ENCODE measurements at regions not wholly inside any gene's neighbourhood (a gene's known extent, or its start where the extent isn't known, plus 50 kb on each side); places are given as distances from the start of the nearest gene placed in this dataset.
A peak's percentile ranks its signal among the peaks of the same experiment; 100 is the strongest.
"Not testable (repeated sequence)": the region's sequence is repeated elsewhere in the genome, so short reads cannot be mapped to it uniquely, and the experiment has no call there.

DNA sequence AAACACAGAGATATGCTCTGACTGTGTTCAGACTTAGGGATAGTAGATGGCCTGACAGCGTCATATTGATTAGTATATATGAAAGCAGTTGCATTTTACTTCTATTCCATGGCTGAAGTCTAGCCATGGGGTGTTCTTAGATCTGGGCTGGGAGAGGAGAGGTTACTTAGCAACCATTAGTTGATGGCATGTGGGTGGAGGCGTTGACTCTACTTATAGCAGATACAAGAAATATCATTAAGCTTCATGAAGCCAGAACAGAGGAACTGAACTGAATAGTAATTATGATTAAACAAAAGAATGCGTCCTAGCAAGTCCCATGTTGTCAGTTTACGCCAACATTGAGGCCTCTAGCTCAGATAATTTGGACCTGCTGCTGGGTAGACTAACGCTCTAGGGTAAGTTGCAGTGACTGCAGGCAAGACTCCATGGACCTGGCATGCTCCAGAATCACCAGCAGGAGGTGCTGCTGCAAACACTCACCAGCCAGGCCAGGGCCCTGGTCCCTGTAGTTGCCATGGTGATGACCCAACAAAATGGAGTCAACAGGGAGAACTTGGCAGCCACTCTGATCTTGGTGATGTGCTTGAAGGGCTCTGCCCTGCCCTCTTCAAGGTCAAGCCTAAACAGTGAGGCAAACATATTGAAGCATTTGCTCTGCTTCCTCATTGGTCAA lies 477.3 kb downstream of the PREX1 start:
- DNase-seq = peak; percentile 18

DNA sequence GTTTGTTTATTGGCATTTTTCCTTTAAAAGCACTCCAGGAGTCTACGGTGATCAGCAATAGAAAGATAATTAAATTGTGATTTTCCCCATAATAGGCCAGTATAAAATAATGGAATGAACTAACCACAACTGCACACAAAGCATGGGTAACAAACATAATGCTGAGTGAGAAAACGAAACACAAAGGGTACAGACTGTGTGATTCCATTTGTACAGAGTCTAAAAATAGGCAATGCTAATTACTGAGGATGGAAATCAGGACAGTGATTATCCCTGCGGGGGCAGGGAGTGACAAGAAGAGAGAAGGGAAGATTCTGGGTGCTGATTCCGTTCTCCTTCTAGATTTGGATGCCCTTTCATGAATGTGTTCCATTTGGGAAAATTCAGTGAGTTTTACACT lies 478.1 kb downstream of the PREX1 start:
- no peak for DNase-seq

DNA sequence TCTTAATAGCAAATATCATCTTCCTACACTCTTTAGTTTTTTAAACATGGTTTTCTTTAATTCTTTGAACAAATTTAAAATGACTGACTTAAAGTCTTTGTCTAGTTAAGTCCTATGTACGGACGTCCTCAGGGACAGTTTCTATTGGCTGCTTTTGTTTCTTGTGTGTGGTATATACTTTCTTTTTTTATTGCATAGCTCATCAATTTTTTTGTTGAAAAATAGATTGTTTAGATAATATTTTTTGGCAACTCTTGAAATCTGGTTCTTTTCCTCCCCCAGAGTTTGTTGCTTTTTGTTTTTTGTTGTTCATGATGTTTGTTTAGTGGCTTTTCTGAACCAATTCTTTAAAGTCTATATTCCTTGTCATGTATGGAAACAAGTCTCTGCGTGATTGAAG lies 479.8 kb downstream of the PREX1 start:
- DNase-seq = no peak

DNA sequence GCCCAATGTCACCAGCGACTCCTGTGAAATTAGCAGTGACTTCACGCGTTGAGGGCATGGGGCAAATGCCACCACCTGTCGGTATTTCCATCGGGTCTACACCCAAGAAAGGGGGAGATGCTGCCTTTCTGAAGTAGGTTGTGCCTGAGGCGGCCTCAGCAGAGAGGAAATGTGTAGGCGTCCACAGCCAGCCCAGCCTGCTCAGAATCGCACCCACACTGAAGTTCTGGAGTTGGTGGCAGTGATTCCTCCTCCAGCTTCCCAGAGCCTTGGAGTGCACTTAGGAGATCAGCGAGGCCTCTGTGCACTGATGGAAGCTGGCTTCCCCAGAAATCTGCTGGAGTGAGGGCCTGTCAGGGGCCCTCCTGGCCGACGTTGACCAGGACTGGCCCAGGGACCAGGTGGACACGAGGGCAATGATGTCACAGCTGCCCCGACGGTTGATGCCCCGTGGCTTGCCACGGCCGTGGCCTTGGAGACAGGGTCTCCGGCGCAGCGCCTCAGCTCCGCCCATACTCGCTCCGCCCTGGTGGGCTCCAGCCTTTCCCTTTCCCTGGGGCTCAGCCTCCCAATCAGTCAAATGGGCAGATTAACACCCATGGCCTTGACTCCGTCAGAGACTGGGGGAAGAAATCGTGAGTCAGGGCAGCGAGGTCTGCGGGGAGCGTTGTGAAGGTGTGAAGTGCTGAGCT lies 484.8 kb downstream of the PREX1 start:
- DNase-seq = no peak

DNA sequence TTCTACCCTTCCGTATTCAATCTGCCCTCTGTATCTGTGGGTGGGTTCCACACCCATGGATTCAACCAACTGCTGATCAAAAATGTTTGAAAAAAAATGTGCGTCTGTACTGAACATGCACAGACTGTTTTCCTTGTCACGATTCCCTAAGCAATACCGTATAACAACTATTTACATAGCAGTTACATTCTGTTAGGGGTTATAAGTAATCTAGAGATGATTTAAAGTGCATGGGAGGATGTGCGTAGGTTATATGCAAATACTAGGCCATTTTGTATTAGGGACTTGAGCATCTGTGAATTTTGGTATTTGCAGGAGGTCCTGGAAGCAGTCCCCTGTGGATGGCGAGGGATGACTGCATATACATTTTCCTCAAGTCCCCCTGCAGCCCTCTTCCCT lies 486.9 kb downstream of the PREX1 start:
- no peak for DNase-seq

DNA sequence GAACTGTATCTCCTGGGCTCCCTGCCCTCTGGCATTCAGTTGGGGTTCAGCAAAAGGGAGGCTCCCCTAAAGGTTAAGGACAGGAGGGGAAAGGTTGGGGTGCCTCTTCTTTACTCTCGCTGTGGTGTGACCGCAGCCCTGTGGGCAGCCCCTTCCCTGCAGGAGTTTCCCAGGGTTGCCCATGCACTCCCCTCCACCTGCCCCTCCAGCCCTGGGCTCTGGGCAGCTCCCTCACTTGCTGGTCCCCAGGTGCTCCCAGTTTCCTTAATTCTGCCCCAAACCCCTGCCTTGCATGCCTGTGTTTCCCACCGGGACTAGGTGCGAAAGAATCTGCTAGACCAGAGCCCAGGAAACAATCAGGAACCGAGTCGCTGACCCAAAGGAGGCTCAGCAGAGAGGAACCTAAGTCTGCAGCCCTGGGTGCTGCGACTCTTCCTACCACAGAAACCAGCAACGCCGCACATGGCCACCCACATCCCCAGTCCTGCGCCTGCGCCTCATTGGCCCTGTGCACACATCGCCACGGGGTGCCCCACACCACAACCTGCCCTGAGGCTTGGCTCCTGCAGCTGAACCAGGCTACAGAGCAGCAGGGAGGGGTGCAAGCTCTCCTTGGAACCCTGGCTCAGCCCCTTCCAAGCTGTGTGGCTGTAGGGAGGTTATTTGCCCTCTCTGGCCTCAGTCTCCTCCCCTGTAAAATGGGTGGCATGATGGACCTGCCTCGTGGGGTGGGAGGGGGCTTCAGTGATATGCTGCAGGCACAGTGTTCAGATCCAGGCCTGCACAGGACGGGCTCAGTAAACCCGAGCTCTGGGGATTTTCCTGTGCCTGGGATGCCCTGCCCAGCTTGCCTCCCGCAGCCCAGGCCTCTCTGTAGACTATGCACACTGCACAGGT lies 487.6 kb downstream of the PREX1 start:
- no peak for DNase-seq

DNA sequence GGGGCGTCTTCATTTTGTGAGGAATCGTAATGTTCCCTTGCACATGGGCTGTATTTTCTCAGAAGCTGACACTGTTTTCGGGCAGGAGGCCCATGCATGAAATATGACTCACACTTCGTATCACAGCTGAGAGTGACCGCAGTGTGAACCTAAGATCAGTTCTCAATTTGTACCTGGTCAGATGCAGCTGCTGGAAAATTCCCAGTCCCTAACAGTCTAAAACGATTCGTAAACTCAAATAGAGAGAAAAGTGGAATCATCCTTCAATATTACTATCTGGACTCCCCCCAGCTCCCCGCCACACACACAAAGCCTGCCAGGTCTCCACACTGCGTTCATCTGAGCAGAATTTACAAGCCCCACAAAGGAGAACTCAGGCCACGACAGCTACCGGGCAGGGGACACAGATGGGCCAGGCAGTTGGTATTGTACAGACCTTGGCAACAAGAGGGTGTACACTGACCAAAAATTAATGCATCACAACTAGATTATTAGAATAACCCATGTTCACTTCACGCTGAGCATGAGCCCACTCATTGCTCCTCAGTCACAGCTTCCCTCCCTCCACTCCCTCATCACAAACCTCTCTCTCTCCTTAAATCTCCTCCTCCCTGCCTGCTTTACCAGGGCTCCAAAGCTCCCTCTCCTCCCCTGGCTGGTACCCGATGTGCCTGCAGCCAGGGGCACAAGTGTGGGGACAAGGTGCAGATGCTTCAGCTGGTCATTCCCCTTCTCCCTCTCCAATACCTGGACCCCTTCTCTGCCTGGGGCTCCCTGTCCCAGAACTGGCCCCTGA lies 488.4 kb downstream of the PREX1 start:
- no peak for DNase-seq

DNA sequence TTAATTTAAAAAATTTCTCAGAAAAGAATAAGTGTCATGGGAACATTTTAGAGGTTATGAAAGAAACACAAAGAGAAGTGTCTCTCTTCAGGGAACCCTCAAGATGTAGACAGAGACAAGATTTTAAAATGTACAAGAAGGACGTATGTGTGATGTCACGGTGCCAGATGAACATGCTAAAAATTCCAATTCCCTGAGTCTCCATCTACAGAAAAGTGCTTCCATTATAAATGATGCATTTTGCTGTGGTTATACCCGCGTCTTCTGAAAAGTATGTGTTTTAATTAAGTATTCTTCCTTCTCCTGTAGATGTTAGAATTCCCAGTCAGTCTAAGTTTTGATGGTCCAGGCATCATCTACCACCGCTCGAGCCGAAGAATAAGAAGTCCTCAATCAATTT lies 489.1 kb downstream of the PREX1 start:
- no peak for DNase-seq

DNA sequence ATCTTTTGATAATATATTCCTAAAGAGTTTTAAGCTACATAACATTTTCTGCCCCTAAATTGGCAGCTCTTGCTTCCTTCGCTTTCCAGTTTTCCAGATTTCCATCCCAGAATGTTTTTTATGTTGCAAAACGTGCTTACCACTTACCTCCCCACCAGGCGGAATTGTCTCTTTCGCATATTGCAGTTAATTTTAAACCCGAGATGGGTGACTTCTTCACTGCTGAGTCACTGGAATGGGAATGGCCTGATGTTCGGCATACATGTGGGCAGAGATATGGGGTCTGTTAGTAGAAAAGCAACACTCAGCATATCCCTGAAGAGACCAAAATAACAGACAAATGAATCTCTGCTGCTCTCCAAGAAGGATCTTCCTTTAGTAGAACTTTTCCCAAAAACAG lies 491.2 kb downstream of the PREX1 start:
- DNase-seq = no peak

DNA sequence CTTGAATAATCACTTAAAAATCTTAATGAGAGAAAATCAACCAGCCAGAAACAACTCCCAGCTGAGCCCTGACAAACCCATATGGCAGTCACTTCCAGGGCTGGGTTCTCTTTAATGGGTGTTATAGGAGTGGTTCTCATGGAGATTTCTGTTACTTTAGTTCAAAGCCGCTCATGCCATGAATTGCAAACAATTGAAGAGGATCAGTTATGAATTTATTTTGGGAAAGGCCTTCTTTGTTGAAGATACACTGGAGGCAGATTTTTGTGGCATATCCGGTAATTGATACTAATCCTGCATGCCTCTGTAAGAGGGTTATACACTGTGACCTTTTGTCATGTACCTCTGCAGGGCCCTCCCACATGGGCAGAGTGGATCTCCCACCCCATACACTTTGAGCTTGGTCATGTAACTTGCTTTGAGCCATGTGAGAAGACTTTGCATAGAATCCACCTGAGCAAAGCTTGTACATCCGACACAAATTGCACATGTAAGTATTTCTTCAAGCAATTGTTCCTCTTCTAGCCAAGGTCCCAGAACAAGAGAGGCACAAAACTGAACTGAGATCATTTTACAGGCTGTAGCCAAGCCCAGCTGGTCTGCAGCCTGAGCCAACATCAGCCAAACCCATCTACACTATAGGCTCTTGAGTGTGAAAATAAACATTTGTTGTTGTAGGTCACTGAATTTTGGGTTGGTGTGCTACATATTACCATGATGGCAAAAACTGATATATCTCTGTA lies 492.3 kb downstream of the PREX1 start:
- DNase-seq = peak; percentile 51

DNA sequence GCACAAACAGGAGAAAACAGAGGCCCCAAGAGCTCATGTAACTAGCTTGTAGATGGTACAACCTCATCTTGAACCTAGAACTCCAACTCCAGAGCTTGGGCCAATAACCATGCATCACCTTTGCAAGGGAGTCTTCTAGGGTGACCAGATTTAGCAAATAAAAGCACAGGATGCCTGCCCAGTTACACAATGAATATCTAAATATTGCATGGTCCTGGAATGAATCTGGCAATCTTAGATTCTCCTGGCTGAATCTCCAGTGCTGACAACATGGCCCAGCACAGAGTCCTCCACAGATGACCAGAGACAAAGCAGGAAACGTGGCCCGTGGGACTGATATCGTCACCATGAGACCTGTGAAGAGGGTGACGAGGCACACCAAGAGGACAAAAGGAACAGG lies 494.1 kb downstream of the PREX1 start:
- no peak for DNase-seq

DNA sequence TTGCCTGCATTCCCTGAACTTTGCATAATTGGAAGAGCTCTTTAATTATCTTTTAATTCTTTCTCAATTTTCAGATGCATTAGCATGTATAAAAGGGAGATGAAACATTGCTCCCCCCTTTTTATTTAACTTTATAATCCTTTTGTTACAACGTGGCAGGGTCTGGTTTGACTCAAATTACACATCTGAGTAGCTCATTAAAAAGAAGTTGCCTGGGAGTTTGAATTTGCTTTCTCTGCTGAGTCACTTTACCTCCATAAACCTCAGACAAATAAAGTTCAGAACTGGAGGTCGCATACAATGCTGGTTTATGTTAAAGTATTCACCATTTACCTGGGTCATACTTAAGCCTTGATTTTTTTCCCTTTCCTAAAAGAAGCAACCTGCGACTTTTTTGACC lies 495.2 kb downstream of the PREX1 start:
- no peak for DNase-seq

DNA sequence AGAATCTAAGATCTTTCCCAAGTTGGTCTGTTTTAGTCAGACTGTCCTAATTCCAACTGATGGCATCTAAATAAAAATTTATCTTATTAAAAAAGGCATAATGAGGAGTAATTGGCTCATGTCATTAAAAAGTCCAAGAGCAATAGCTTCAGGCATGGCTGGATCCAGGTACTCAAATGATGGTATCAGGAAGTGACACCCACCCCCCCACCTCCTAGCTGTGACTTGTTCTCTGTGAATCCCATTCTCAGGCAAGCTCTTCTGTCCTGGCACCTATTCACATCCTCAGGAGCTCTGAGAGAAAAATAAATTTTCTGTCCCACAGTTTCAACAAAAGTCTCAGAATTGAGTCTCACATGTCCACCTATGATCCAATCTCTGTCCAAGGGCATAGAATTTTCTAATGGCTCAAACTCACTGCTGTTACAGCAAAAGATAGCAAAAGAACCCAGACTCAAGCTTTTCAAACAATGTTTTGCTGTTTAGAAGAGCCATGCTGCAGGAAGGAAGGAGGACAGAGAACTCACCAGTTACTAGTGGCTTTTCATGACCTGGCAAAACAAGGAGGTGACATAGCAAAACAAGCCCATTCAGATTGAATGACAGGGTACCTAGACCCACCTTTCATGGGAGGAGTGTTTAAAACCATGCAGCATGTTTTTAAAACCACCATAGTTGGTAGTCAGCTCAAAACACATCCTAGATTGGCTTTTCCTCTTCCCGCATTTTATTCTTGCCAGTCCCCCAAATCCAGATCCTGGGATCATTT lies 496.1 kb downstream of the PREX1 start:
- DNase-seq = no peak

DNA sequence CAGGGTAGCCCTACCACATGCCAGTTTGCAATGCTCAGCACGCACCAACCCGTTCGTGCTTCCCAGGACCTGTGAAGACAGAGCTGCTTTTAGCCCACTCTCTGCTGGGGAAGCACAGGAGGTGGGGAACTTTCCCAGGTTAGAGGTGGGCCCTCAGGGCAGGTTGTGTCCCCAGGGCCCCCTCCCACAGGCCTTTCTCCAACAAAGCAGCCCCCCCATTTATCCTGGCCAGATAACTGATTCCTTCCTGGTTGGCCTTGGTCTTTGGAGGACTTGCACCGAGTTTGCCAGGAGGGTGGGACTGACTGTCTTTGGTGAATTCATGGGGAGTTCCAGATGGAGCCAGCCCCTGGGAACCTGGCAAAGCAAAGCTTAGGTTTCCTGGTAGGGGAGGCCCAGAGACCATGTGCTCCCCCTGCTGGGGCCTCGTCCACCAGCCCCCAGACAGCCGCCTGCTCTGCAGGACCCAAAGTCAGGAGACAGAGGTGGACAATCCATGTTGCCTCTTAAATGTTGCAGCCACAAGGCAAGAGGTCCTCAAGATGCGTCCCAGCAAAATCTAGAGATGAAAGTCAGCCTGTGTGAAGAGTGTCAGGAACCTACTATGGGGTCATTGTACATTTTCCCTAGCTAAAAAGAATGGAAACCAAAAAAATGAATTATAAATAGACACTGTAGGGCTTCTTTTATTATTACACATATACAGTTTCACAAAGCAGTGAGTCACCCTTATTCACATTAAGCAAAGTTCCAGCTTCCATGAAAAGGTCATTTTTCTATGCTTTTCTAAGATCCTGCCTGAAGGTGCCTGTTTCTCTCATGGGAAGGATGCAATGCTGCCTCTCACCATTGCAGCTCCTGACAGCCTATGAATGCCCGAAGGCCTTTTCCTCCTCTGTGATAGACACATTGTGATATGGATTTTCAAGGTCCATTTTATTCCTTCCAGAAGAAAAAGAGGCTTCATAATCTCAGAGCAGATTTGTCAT lies 497.8 kb downstream of the PREX1 start:
- no peak for DNase-seq

DNA sequence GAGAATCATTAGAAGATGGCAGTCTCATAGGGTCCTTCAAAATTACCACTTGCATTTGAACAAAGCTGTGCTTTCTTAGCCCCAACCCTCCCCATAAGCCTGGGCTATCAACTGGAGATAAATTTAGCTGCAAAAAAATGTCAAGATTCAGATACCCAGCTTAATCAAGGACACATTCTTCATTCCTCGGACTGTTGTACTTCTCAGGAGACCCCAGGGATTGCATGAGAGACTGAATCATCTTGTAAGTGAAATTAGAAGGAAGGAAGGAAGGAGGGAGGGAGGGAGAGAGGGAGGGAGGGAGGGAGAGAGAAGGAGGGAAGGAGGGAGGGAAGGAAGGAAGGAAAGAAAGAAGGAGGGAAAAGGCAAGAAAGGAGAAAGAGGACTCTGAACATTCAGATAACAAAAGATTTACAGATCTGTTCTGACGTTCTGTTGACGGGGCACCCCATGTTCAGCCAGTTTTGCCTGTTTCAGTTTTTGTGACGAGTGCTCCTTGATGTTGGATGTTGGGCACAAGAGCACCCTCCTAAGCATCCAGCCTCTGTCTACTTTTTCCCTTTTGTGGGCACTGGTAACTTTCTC lies 498.7 kb downstream of the PREX1 start:
- DNase-seq = no peak

DNA sequence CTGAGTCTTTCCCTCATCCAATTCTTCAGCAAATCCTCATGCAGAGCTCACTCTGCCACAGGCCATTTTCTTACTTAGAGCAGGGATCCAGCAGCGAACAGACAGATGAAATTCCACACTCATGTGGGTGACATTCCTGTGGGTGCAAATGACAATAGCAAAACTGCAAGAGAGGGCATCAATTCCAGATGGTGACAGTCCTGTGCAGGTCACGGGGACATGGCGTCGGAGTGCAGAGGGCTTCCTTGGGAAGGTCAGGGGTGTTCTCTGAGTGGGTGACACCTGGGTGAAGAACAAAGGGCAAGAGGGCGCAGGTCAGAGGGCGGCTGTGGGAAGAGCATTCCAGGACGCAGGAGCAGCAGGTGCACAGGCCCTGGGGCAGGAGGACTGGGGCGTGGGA lies 500.0 kb downstream of the PREX1 start:
- DNase-seq = not testable (repeated sequence)

DNA sequence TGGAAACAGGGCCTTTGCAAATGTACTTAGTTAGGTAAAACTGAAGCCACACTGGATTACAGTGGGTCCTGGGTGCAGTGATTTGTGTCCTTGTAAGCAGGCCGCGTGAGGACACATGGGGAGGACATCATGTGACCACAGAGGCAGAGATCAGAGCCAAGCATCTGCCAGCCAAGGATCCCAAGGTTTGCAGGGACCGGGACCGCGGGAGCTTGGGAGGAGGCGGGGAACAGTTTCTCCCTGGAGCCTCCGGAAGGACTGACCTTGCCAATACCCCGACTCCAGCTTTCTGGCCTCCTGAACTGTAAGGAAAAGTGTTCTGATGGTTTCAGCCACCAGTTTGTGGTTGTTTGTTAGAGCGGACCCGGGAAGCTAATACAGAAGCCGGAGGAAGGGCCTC lies 500.9 kb downstream of the PREX1 start:
- no peak for DNase-seq

DNA sequence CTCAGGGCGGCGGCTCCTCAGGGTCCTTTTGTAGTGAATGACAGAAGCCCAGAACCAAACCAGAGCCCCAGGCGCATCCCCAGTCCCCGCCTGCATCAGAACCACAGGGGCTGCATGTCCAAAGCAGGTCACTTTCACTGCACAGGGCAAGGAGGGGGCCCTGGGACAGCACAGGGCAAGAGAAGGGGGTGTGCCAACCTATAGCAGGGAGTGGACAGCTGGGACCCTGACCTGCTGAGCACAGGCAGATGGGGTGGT lies 501.4 kb downstream of the PREX1 start:
- no peak for DNase-seq

DNA sequence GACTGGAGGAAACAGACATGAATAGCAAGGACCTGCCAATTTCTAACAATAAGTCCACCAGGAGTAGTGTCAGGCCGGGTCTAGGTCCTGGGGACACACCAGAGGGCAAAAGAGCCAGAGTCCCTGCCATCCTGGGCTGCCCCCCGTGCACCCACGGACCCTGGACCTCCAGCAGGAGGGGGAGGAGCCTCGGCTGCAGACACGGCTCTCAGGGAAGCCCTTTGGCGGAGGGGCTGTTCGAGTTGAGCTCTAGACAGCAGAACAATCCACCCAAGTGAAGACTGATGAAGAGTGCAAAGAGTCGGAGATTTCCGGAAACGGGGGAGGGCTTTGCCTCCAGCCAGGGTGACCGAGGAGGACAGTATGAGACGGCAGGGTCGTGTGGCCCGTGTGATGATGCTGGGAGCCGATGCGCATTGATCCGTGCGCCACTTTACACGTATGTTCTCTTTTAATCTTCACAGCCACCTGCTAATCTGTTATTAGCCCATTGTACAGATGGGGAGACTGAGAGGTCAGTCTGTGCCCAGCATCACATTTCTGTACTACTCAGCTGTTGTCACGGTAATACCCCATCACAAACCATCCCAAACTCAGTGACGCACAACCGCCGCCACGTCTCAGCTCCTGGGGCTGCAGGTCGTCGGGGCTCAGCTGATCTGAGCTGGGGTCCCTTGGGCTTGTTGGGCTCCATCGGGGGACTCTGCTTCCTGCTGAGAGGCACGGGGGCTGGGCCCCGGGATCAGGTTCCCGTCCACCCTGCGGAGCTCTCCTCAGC lies 502.0 kb downstream of the PREX1 start:
- no peak for DNase-seq
